Astrocyte (in vitro differentiated cells and primary cell): ENCODE measurements at regions not wholly inside any gene's neighbourhood (a gene's known extent, or its start where the extent isn't known, plus 50 kb on each side); places are given as distances from the start of the nearest gene placed in this dataset.

Source experiments
- DNase-seq: peaks from one replicate; pipeline ENCODE4 v3.0.0-alpha.2; 2010; ENCODE audit warnings: low read depth
- FAIRE-seq: peaks from 2 replicates; lab custom pipeline; 2011; peaks lifted over from hg19 to GRCh38; lab: Jason Lieb, UNC
- H2AFZ ChIP-seq: 2 replicates; pipeline ENCODE4 v1.6.0; 2012; ENCODE audit warnings: low read depth, low read length, inconsistent platforms
- H3K27ac ChIP-seq: 2 replicates; pipeline ENCODE4 v1.5.1; 2011; ENCODE audit warnings: low read depth, low read length, inconsistent platforms
- H3K27me3 ChIP-seq: 2 replicates; pipeline ENCODE4 v1.6.0; 2011; ENCODE audit warnings: low read length, inconsistent platforms; ENCODE audit not compliant: insufficient read depth
- H3K36me3 ChIP-seq: 2 replicates; pipeline ENCODE4 v1.5.1; 2011; ENCODE audit warnings: low read length, inconsistent platforms; ENCODE audit not compliant: insufficient read depth
- H3K4me1 ChIP-seq: 2 replicates; pipeline ENCODE4 v1.5.1; 2011; ENCODE audit warnings: low read length, inconsistent platforms; ENCODE audit not compliant: insufficient read depth
- H3K4me2 ChIP-seq: 2 replicates; pipeline ENCODE4 v1.6.0; 2012; ENCODE audit warnings: low read length, inconsistent platforms
- H3K4me3 ChIP-seq: 2 replicates; pipeline ENCODE4 v1.5.1; 2011; ENCODE audit warnings: low read depth, mild to moderate bottlenecking, low read length, inconsistent platforms; ENCODE audit not compliant: insufficient read depth
- H3K79me2 ChIP-seq: 2 replicates; pipeline ENCODE4 v1.6.0; 2012; ENCODE audit warnings: mild to moderate bottlenecking, low read length, inconsistent platforms; ENCODE audit not compliant: insufficient read depth
- H3K9ac ChIP-seq: 2 replicates; pipeline ENCODE4 v1.6.0; 2012; ENCODE audit warnings: mild to moderate bottlenecking, low read length, inconsistent platforms
- H3K9me3 ChIP-seq: 2 replicates; pipeline ENCODE4 v1.5.1; 2012; ENCODE audit warnings: low read depth, mild to moderate bottlenecking, low read length, inconsistent platforms; ENCODE audit not compliant: insufficient read depth
- H4K20me1 ChIP-seq: 2 replicates; pipeline ENCODE4 v1.6.0; 2012; ENCODE audit warnings: low read length, inconsistent platforms; ENCODE audit not compliant: insufficient read depth
- H3K27ac Mint-ChIP-seq: one replicate; pipeline ENCODE4 v1.8.0; 2021; ENCODE audit warnings: mild to moderate bottlenecking, mixed read lengths; ENCODE audit not compliant: unreplicated experiment
- H3K27me3 Mint-ChIP-seq: one replicate; pipeline ENCODE4 v1.8.0; 2021; ENCODE audit warnings: low read depth, mixed read lengths; ENCODE audit not compliant: unreplicated experiment
- H3K36me3 Mint-ChIP-seq: one replicate; pipeline ENCODE4 v1.8.0; 2021; ENCODE audit warnings: low read depth, mixed read lengths; ENCODE audit not compliant: unreplicated experiment
- H3K4me1 Mint-ChIP-seq: one replicate; pipeline ENCODE4 v1.8.0; 2021; ENCODE audit warnings: low read depth, mixed read lengths; ENCODE audit not compliant: unreplicated experiment
- H3K4me3 Mint-ChIP-seq: one replicate; pipeline ENCODE4 v1.8.0; 2021; ENCODE audit warnings: mild to moderate bottlenecking, moderate library complexity, mixed read lengths; ENCODE audit not compliant: unreplicated experiment
- H3K9me3 Mint-ChIP-seq: one replicate; pipeline ENCODE4 v1.8.0; 2021; ENCODE audit warnings: mild to moderate bottlenecking, mixed read lengths; ENCODE audit not compliant: unreplicated experiment
- EZH2 ChIP-seq: IDR thresholded peaks from 2 replicates; pipeline ENCODE4 v1.6.1; 2012; ENCODE audit warnings: mild to moderate bottlenecking, low read length, inconsistent platforms; ENCODE audit not compliant: insufficient read depth
- TF ChIP-seq, protein P1 (sequence below): IDR thresholded peaks from 2 replicates; pipeline ENCODE4 v1.5.1; 2011; ENCODE audit warnings: low read depth, mild to moderate bottlenecking, inconsistent platforms, low read length, moderate library complexity; ENCODE audit not compliant: insufficient read depth

DNA sequence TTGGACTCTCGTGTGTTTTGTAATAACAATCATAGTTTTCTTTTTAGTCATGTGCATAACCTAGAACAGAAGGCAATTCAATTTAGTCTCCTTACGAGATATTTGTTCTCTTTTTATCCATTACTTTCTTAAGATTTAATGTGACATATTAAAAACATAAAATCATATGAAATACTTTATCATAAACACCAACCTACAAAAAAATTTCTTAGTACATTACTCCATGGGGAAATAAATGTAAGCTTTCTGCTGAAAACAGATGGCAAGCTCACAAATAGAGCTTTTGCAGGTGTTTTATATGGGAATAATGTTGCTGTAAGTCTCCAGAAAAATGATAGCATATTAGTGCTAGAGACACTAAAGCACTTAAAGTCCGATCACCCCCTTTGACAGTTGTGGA is 1035.2 kb upstream of the ARRDC3 start:
- Mint-ChIP-seq H3K27me3 (no peaks in the 10 kb centered on the region), H3K4me3 (no peak overlapping the region), H3K36me3 (no peaks in the 10 kb centered on the region), H3K9me3 (peaks cover 3% of the 10 kb centered on the region), H3K27ac (no peak overlapping the region), H3K4me1 (no peaks in the 10 kb centered on the region)
- Histone ChIP-seq H3K36me3 (no peaks in the 10 kb centered on the region), H3K9ac (no peak overlapping the region), H3K79me2 (no peaks in the 10 kb centered on the region), H3K4me3 (no peak overlapping the region), H4K20me1 (no peaks in the 10 kb centered on the region), H3K9me3 (peaks cover 2% of the 10 kb centered on the region), H3K4me2 (no peak overlapping the region), H3K27ac (no peak overlapping the region), H3K4me1 (no peaks in the 10 kb centered on the region), H2AFZ (no peak overlapping the region), H3K27me3 (no peaks in the 10 kb centered on the region)
- FAIRE-seq (no peak), DNase-seq (no peak)
- TF ChIP-seq EZH2 = no peak
- TF ChIP-seq, protein P1, sequence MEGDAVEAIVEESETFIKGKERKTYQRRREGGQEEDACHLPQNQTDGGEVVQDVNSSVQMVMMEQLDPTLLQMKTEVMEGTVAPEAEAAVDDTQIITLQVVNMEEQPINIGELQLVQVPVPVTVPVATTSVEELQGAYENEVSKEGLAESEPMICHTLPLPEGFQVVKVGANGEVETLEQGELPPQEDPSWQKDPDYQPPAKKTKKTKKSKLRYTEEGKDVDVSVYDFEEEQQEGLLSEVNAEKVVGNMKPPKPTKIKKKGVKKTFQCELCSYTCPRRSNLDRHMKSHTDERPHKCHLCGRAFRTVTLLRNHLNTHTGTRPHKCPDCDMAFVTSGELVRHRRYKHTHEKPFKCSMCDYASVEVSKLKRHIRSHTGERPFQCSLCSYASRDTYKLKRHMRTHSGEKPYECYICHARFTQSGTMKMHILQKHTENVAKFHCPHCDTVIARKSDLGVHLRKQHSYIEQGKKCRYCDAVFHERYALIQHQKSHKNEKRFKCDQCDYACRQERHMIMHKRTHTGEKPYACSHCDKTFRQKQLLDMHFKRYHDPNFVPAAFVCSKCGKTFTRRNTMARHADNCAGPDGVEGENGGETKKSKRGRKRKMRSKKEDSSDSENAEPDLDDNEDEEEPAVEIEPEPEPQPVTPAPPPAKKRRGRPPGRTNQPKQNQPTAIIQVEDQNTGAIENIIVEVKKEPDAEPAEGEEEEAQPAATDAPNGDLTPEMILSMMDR = no peak

DNA sequence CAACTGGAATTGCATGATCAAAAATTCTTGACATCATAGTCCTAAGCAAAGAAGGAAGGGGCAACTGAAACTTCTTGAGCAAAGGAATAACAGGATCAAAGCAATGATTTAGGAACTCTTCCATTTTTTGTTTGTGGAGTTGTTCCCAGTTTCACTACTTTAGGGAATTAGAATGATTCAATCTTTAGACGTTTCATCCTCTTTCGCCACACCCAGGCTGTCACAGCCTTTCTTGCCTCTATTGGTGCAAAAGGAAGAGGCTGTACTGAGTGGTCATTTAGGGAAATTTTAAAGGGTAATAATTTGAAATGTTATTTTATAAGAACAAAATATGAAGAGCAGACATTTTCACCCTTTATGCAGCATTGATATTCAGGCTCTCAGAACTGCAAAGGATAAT is 1026.0 kb upstream of the ARRDC3 start:
- no peaks in the 10 kb centered on the region for H3K4me1 Mint-ChIP-seq
- H3K27ac ChIP-seq = no peak overlapping the region

More for the DNA sequence above, 1026.0 kb upstream of the ARRDC3 start:
- no peaks in the 10 kb centered on the region for H3K27me3 Mint-ChIP-seq
- no peaks in the 10 kb centered on the region for H3K36me3 ChIP-seq
- TF ChIP-seq, protein P1 = no peak
- no peak for TF ChIP-seq EZH2
- no peak overlapping the region for H3K4me3 Mint-ChIP-seq
- no peaks in the 10 kb centered on the region for H3K4me1 ChIP-seq
- no peaks in the 10 kb centered on the region for H3K27me3 ChIP-seq
- no peaks in the 10 kb centered on the region for H3K9me3 ChIP-seq
- no peak overlapping the region for H3K9ac ChIP-seq
- no peaks in the 10 kb centered on the region for H3K9me3 Mint-ChIP-seq
- H3K4me2 ChIP-seq = no peak overlapping the region
- H3K4me3 ChIP-seq = no peak overlapping the region
- H3K27ac Mint-ChIP-seq = no peak overlapping the region
- no peaks in the 10 kb centered on the region for H3K36me3 Mint-ChIP-seq
- H4K20me1 ChIP-seq = no peaks in the 10 kb centered on the region
- H3K79me2 ChIP-seq = no peaks in the 10 kb centered on the region
- DNase-seq (no peak), FAIRE-seq (no peak)
- H2AFZ ChIP-seq = no peak overlapping the region
